GM12891 (cell line): ENCODE measurements at regions not wholly inside any gene's neighbourhood (a gene's known extent, or its start where the extent isn't known, plus 50 kb on each side); places are given as distances from the start of the nearest gene placed in this dataset.

Source experiments
- PAX5 ChIP-seq: IDR thresholded peaks from 2 replicates; pipeline ENCODE4 v1.6.1; 2011; ENCODE audit warnings: low read length, moderate library complexity, mild to moderate bottlenecking; ENCODE audit not compliant: insufficient read depth, severe bottlenecking
- POLR2A ChIP-seq: IDR thresholded peaks from 2 replicates; pipeline ENCODE4 v1.6.1; 2011; ENCODE audit warnings: low read depth, low read length, control low read depth
- POLR2AphosphoS5 ChIP-seq: IDR thresholded peaks from 2 replicates; pipeline ENCODE4 v1.6.1; 2011; ENCODE audit warnings: low read depth, low read length, control low read depth
- SPI1 ChIP-seq: IDR thresholded peaks from 2 replicates; pipeline ENCODE4 v1.6.1; 2011; ENCODE audit warnings: low read depth, low read length, control low read depth
- TAF1 ChIP-seq: IDR thresholded peaks from 2 replicates; pipeline ENCODE4 v1.6.1; 2011; ENCODE audit warnings: low read depth, low read length, control low read depth

GRCh38 chr4:52343595-52343994 lies 292.5 kb downstream of the SPATA18 start:
- TF ChIP-seq POLR2A, result no peak
- TF ChIP-seq TAF1, result no peak
- TF ChIP-seq PAX5, result no peak
- TF ChIP-seq POLR2AphosphoS5, result no peak
- TF ChIP-seq SPI1, result no peak
